ENCODE measurements at regions not wholly inside any gene's neighbourhood (a gene's known extent, or its start where the extent isn't known, plus 50 kb on each side); places are given as distances from the start of the nearest gene placed in this dataset.

- DNase-seq (ENCODE audit: low read depth in 4 of 4, low spot score in 3 of 4): no peak
These were observed 258.7 kb downstream of the EMP1 start for GRCh38 chr12:13454991-13455777.

DNA sequence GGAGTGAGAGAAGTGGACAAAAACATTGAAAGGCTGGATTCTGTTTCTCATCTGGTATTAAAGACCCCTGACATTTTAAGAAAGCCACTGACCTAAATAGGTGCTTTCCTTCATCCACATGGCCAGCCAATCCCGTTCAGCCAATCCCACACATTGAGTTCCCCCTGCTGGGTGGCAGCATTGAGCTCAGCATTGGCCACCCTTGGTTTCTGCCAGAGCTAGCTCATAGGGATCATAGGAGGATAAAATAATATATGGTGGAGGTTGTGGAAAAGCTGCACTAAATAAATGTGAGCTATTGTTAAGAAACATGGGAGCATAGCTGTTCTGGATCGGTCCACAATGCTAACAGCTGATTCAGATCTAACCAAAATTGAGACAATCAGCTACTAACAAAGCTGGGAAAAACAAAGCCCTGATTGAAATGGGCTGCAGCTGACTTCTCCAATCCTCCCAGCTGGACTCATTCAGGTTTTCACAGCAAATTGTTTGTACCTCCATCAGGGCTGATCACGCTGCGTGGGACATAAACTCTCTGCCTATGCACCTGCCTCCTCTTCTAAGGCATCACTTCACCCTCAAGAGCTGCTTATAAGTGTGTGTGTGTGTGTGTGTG is 256.5 kb downstream of the EMP1 start:
- DNase-seq (ENCODE audit: low read depth in 4 of 4, low spot score in 3 of 4): no peak

DNA sequence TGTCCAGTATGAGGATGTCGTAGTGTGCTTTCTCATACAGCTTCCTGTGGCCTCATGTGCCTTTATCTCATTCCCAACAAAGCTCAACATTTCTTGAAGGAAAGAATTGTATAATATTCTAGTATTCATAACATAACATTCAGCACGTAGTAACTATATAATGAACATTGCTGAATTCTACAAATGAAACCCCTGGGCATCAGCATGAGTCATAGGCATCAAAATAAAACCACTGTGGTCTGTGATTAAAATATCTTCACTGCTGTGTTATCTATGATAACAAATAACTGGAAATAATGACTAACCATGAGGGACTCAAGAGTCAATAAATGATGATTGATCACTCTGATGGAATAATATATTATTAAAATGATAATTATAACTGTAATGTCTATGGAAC is 255.2 kb downstream of the EMP1 start:
- DNase-seq (ENCODE audit: low read depth in 4 of 4, low spot score in 3 of 4): no peak

DNA sequence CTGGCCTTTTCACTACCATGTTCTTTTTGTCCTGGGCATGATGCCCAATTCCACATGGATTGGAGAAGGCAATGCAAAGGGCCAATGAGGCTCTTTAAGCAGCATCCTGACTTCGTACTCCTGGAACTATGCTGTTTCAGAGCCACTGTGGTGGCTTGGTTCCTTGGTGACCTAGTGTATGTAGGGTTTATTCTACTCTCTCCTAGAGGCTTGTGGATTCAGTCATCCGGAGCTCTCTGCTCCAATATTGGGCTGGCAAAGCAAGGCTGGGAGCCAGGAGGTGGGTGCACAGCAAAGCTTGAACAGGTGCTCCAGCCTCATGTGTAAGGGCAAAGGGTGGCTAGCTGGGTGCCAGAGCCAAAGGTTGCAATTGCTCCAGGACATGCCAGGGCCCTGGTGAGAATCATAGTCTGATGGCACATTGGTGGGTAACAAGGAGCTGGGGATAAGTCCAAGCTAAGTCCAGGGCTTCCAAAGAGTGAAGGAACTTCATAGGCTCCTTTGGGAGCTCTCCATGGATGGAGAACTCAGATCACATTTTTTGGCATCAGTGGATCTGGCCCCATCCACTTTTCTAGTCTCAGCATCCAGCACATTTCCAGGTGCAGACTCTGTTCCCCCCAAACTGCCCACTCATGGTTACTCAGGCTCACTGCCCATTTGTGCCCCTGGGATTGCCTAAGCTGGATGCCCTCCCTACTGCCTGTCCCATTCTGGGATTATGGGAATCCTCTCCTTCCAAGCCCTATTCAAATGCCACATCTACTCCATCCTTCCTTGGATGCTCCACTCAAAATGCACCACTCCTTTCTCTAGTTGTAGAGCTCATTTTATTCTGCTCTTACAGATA is 253.9 kb downstream of the EMP1 start:
- DNase-seq (ENCODE audit: low read depth in 4 of 4, low spot score in 3 of 4): no peak

- no peak for DNase-seq (ENCODE audit: low read depth in 4 of 4, low spot score in 3 of 4)
These were observed 247.6 kb downstream of the EMP1 start for GRCh38 chr12:13444076-13444475.

DNA sequence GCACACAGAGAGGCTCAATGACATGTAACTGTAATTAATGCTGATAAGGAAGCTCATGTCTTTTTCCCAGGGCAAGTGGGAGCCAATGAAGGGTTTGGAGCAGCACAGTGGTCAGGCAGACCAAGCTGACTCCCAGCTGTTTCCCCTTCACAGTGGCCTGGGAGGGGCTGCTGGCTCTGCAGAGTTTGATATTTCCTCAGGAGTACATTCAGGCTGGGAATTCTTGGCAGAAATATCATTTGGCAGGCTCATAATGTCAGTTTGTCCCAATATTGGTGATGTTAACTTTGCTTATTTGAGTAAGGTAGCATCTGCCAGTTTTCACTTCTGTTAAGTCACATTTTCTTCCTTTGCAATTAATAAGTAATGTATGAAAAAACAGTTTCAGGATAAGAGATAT is 247.0 kb downstream of the EMP1 start:
- DNase-seq (ENCODE audit: low read depth in 4 of 4, low spot score in 3 of 4): no peak

- no peak for DNase-seq (ENCODE audit: low read depth in 4 of 4, low spot score in 3 of 4)
These were observed 246.5 kb downstream of the EMP1 start for GRCh38 chr12:13443028-13443427.

GRCh38 chr12:13442457-13442856 is 245.9 kb downstream of the EMP1 start:
- no peak for DNase-seq (ENCODE audit: low read depth in 4 of 4, low spot score in 3 of 4)

DNA sequence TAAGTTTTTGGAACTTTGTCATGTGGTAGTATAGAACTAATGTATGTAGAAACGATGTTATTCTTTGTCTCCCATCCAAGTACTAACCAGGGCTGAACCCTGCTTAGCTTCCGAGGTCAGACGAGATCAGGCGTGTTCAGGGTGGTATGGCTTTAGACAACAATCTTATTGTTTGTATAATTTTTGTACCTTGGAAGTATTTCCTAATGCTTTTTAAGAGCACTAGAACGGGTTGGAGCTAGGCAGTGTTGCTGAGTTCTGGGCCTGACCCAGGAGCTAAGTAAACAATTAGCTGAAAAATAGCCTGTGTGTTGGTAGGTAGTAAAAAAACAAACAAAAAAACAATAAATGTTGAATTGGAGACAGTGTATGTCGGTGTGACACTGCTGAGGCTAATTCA is 244.3 kb downstream of the EMP1 start:
- DNase-seq (ENCODE audit: low read depth in 4 of 4, low spot score in 3 of 4): no peak

GRCh38 chr12:13437541-13437940 is 241.0 kb downstream of the EMP1 start:
- DNase-seq (ENCODE audit: low read depth in 4 of 4, low spot score in 3 of 4): no peak

DNA sequence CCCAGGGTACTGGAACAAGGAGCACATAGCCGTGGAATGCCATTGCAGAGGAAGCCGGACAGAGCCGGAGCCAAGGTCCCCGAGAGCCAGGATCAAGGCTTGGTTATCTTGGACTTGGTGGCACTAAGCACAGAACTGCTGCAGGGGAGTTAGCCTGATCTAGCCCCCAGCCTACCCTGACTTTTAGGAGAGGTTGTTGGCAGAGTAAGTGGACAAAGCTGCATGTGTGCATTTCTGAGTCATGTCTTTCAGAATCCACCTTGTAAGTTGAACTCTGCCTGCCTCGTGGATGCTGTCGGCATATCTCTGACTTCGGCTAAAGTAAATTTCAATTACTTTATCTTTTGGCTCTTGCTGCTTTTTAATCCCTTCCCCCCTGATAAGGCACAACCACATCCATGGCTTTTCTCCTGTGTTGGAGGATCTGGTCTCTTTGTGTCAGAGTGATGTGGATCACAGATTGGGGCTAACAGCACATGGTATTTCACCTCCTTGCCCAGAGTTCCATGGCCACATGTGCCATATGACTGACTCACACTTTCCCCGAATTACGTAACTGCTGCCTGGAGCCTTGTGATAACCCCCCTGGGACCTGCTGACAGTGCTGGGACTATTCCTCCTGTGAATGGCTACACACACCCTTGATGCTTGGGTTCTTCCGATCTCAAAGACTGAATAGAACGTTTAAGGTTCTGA is 240.3 kb downstream of the EMP1 start:
- DNase-seq (ENCODE audit: low read depth in 4 of 4, low spot score in 3 of 4): no peak

DNA sequence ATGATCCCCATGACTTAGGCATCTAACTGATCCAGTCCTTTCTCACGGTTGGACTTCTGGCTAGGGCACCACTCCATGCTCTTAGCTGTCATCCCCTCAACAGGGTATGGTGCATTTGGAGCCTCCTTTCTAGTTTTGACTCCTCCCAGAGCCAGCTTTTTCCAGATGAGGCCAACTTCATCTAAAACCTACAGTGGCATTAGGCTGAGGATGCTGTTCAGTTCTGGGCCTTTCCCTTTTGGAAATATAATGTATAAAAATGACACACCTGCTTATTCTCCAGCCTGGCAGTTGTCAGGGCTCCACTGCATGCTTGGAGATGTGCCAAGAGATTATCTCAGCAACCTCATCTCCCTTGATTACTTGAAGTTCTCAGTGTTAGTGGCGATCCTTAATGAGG is 239.7 kb downstream of the EMP1 start:
- DNase-seq (ENCODE audit: low read depth in 4 of 4, low spot score in 3 of 4): no peak

DNA sequence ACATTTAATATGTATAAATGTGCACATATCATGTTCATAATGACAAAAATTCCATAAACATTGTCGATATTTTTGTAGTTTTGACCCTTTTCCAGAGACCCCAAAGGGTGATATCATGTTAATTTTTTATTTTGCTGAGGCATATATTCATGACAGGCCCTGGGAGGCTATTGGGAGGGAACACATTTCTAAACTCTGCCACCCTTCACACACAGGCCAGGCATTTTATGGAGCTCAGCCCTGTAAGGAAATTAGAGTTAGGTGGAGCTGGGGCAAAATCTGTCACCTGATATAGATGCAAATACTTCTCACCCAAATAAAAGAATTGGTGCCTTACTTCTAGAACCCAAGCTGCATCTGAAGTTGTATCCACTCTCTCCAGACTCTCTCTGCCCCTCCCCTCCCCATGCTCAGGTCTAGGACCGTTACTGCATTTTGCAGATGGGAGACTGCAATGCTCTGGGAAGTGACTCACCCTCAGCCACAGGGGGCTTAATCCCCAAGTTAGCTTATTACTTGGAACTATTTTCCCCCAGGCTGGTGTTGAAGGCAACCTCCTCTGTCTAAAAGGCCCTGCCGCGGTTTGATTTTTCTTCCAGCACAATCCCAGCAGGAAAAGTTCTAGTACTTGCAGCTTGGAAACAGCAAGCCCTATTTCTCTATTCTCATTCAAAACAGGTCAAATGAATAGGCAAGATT is 238.9 kb downstream of the EMP1 start:
- DNase-seq (ENCODE audit: low read depth in 4 of 4, low spot score in 3 of 4): no peak

- no peak for DNase-seq (ENCODE audit: low read depth in 4 of 4, low spot score in 3 of 4)
These were observed 237.2 kb downstream of the EMP1 start for GRCh38 chr12:13433768-13434167.

GRCh38 chr12:13431041-13431440 is 234.5 kb downstream of the EMP1 start:
- no peak for DNase-seq (ENCODE audit: low read depth in 4 of 4, low spot score in 3 of 4)

DNA sequence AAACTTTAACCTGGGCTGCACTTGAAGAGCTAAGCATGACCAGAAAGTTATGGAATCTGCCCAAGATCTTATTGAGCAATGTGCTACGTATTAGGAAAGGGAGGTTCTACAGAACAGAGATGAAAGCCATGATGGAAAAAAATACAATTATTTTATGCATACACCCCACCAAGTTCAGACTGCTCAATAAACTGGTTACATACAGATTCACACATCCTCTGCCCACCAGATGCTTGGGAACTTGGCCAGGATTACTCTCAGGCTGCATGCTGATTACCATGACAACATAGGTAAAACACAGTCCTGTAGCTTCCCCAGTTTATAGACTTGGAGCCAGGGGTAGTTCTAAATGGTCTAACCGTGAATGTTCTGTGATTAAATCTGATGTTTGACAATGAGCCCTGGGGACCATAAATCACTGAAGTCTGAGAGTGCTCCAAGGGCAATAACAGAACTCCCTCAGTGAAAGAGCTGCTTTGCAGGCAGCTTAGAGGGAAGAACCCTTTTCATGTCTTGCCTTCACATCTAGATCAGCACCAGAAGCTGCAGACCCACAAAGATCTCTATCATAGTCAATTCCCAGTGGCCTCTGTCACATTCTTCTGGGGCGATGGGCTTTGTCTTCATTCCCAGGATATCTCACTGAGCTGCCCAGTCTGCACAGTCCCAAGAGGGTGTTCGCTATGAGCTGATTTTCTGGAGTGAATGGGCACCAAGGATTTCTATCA is 232.2 kb downstream of the EMP1 start:
- no peak for DNase-seq (ENCODE audit: low read depth in 4 of 4, low spot score in 3 of 4)

- DNase-seq (ENCODE audit: low read depth in 4 of 4, low spot score in 3 of 4): no peak
These were observed 229.2 kb downstream of the EMP1 start for GRCh38 chr12:13425766-13426165.

- no peak for DNase-seq (ENCODE audit: low read depth in 4 of 4, low spot score in 3 of 4)
These were observed 225.8 kb downstream of the EMP1 start for GRCh38 chr12:13422291-13422690.

DNA sequence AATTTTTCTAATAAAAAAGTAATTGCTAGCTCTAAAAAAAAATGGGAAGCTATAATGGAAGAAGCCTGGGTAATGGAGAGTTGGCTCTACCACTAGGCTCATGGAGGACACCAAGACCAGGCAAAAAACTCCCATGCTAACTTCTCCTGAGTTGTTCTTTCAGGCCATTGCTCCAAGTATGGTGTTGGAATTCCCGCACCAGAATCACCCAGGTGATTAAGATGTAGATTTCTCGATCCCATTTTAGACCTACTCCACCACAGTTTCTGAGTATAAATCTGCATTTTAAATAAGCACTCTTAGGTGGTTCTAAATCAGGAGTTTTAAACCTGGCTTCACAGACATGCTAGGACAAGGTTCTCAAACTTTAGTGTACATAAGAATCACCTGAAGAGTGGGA is 221.0 kb downstream of the EMP1 start:
- no peak for DNase-seq (ENCODE audit: low read depth in 4 of 4, low spot score in 3 of 4)

- DNase-seq (ENCODE audit: low read depth in 4 of 4, low spot score in 3 of 4): no peak
These were observed 214.8 kb downstream of the EMP1 start for GRCh38 chr12:13411287-13411686.

Data from left renal pelvis (tissue), 4 donors.